ENCODE measurements at regions not wholly inside any gene's neighbourhood (a gene's known extent, or its start where the extent isn't known, plus 50 kb on each side); places are given as distances from the start of the nearest gene placed in this dataset.

- no peak for TF ChIP-seq CTCF (IDR thresholded peaks at IDR 0.05)
- TF ChIP-seq EP300 (IDR thresholded peaks at IDR 0.05): no peak
- TF ChIP-seq POLR2AphosphoS5 (IDR thresholded peaks at IDR 0.05): no peak
Measured at GRCh38 chr2:49801898-49802450, 647.7 kb upstream of the FSHR start.

All from stomach (tissue), 4 donors.